Activated B cell treated with CpG ODN at 0.5 μM for 24 hours (primary cell): ENCODE measurements at regions not wholly inside any gene's neighbourhood (a gene's known extent, or its start where the extent isn't known, plus 50 kb on each side); places are given as distances from the start of the nearest gene placed in this dataset.
A peak's percentile ranks its signal among the peaks of the same experiment; 100 is the strongest.

Experiments
- ATAC-seq: fragments of 200-7000 bp; cut with Tn5 transposase; one replicate; pipeline ENCODE4 v1.10.0; 2021; ENCODE audit warnings: low read depth, mild to moderate bottlenecking, moderate library complexity
- CTCF ChIA-PET: fragments of 350-600 bp; sonication (Branson Sonifier 250); formaldehyde crosslinking; loops from one replicate; lab custom pipeline; 2021; ENCODE audit warnings: antibody characterized with exemption; lab: Charles Lee
- POLR2A ChIA-PET: fragments of 350-600 bp; sonication (Branson Sonifier 250); formaldehyde crosslinking; loops from one replicate; lab custom pipeline; 2021; ENCODE audit warnings: antibody characterized with exemption; lab: Charles Lee
- DNase-seq: peaks from one replicate; pipeline ENCODE4 v3.0.0; 2022
- H3K27ac Mint-ChIP-seq: one replicate; pipeline ENCODE4 v1.8.0; 2020; ENCODE audit warnings: mixed read lengths
- H3K27me3 Mint-ChIP-seq: one replicate; pipeline ENCODE4 v1.8.0; 2021; ENCODE audit warnings: mixed read lengths
- H3K36me3 Mint-ChIP-seq: one replicate; pipeline ENCODE4 v1.8.0; 2021; ENCODE audit warnings: low read depth, mixed read lengths
- H3K4me1 Mint-ChIP-seq: one replicate; pipeline ENCODE4 v1.8.0; 2021; ENCODE audit warnings: mixed read lengths
- H3K4me3 Mint-ChIP-seq: one replicate; pipeline ENCODE4 v1.8.0; 2020; ENCODE audit warnings: mild to moderate bottlenecking, mixed read lengths
- H3K9me3 Mint-ChIP-seq: one replicate; pipeline ENCODE4 v1.8.0; 2020; ENCODE audit warnings: mixed read lengths
- CTCF ChIP-seq: fragments of 200-600 bp; IDR thresholded peaks from one replicate; pipeline ENCODE4 v1.8.0; 2022; ENCODE audit warnings: antibody characterized with exemption, mild to moderate bottlenecking
- intact Hi-C: fragments of 100-400 bp; cut with micrococcal nuclease; formaldehyde crosslinking; loops from one replicate; pipeline ENCODE4 v1.15.1; 2024

GRCh38 chr3:67288466-67289106 lies 290.5 kb downstream of the KBTBD8 start:
- no peak for TF ChIP-seq CTCF
- Mint-ChIP-seq H3K27ac (no peak overlapping the region), H3K4me3 (no peak overlapping the region), H3K9me3 (no peaks in the 10 kb centered on the region), H3K36me3 (no peaks in the 10 kb centered on the region), H3K27me3 (no peaks in the 10 kb centered on the region), H3K4me1 (peaks cover 22% of the 10 kb centered on the region)
- DNase-seq (no peak), ATAC-seq (no peak)
- intact Hi-C loops, result no loop called here
- ChIA-PET POLR2A (no interaction called here), CTCF (no interaction called here)

GRCh38 chr3:67289626-67290025 lies 291.5 kb downstream of the KBTBD8 start:
- intact Hi-C loops, result no loop called here
- H3K36me3 Mint-ChIP-seq, result no peaks in the 10 kb centered on the region
- H3K27me3 Mint-ChIP-seq, result no peaks in the 10 kb centered on the region
- peaks cover 22% of the 10 kb centered on the region for H3K4me1 Mint-ChIP-seq
- DNase-seq (no peak), ATAC-seq (no peak)
- H3K9me3 Mint-ChIP-seq, result no peaks in the 10 kb centered on the region
- CTCF ChIA-PET, result no interaction called here
- no peak for TF ChIP-seq CTCF
- H3K27ac Mint-ChIP-seq, result no peak overlapping the region
- no peak overlapping the region for H3K4me3 Mint-ChIP-seq
- POLR2A ChIA-PET, result no interaction called here

GRCh38 chr3:67290438-67290837 lies 292.3 kb downstream of the KBTBD8 start:
- POLR2A ChIA-PET, result no interaction called here
- DNase-seq (no peak), ATAC-seq (peak; percentile 56)
- CTCF ChIA-PET, result no interaction called here
- Mint-ChIP-seq H3K4me1 (peaks cover 22% of the 10 kb centered on the region), H3K9me3 (no peaks in the 10 kb centered on the region), H3K36me3 (no peaks in the 10 kb centered on the region), H3K27ac (no peak overlapping the region), H3K4me3 (no peak overlapping the region), H3K27me3 (no peaks in the 10 kb centered on the region)
- intact Hi-C loops, result no loop called here
- TF ChIP-seq CTCF, result no peak

GRCh38 chr3:67291287-67292252 lies 293.5 kb downstream of the KBTBD8 start:
- Mint-ChIP-seq H3K27me3 (no peaks in the 10 kb centered on the region), H3K36me3 (no peaks in the 10 kb centered on the region), H3K9me3 (no peaks in the 10 kb centered on the region), H3K27ac (peak overlapping the region; percentile 9), H3K4me3 (no peak overlapping the region), H3K4me1 (peaks cover 22% of the 10 kb centered on the region)
- CTCF ChIA-PET, result no interaction called here
- POLR2A ChIA-PET, result interaction anchor here (0.5 kb wide), 1 partner anchor 360 kb away, joined by 4 read pairs; no protein-coding TSS in a partner anchor
- no peak for ATAC-seq
- intact Hi-C loops, result no loop called here
- DNase-seq, result no peak
- TF ChIP-seq CTCF, result no peak

GRCh38 chr3:67292356-67293121 lies 294.4 kb downstream of the KBTBD8 start:
- H3K27me3 Mint-ChIP-seq, result no peaks in the 10 kb centered on the region
- DNase-seq, result no peak
- H3K4me1 Mint-ChIP-seq, result peaks cover 22% of the 10 kb centered on the region
- POLR2A ChIA-PET, result no interaction called here
- no peaks in the 10 kb centered on the region for H3K36me3 Mint-ChIP-seq
- intact Hi-C loops, result no loop called here
- ATAC-seq, result no peak
- no peak for TF ChIP-seq CTCF
- CTCF ChIA-PET, result no interaction called here
- H3K27ac Mint-ChIP-seq, result no peak overlapping the region
- H3K4me3 Mint-ChIP-seq, result no peak overlapping the region
- H3K9me3 Mint-ChIP-seq, result no peaks in the 10 kb centered on the region
